ENCODE measurements at regions not wholly inside any gene's neighbourhood (a gene's known extent, or its start where the extent isn't known, plus 50 kb on each side); places are given as distances from the start of the nearest gene placed in this dataset.

- no peak for DNase-seq (ENCODE audit: low spot score)
These were observed 163.5 kb upstream of the LYZL2 start for GRCh38 chr10:30793093-30793492.

GRCh38 chr10:30792025-30792424, 162.5 kb upstream of the LYZL2 start:
- DNase-seq (ENCODE audit: low spot score): no peak

DNA sequence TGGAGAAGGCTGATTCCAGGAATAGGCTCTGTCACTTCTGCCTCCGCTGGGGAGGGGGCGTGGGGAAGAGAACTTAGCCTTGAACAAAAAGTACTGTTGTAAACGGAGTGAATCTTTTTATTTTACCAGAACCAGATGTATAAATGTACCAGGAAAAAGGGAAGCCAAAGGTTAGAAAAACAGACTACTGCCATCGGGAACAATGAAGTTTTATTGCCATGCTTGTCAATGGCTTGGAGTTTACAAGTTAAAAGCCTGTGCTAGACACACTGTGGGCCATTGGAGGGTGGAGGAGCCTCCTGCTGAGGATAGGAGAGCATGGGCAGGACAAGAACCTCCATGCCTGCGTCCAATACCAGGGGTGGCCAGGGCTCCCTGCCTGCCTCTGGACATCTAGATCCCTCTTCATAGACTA, 161.7 kb upstream of the LYZL2 start:
- no peak for DNase-seq (ENCODE audit: low spot score)

DNA sequence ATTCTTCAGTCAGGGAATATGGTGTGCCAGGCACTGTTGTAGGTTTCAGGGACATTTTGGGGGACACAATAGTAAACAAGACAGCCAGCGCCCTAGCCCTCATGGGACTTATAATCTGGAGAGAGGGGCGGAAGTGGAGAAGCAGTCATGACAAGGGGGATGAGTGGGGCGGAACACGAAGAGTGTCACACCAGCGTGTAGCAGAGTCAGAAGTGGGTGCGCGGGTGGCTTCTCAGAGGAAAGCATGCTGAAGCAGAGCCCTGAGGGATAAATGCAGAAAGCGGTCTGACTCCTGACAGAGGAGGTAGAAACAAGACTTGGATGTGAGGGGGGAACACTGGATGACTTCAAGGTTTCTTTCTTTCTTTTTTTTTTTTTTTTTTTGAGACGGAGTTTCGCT, 160.3 kb upstream of the LYZL2 start:
- no peak for DNase-seq (ENCODE audit: low spot score)

- DNase-seq (ENCODE audit: low spot score): no peak
These were observed 158.8 kb upstream of the LYZL2 start for GRCh38 chr10:30788307-30788706.

- DNase-seq (ENCODE audit: low spot score): no peak
These were observed 157.4 kb upstream of the LYZL2 start for GRCh38 chr10:30786906-30787305.

GRCh38 chr10:30786131-30786530, 156.6 kb upstream of the LYZL2 start:
- DNase-seq (ENCODE audit: low spot score): no peak

DNA sequence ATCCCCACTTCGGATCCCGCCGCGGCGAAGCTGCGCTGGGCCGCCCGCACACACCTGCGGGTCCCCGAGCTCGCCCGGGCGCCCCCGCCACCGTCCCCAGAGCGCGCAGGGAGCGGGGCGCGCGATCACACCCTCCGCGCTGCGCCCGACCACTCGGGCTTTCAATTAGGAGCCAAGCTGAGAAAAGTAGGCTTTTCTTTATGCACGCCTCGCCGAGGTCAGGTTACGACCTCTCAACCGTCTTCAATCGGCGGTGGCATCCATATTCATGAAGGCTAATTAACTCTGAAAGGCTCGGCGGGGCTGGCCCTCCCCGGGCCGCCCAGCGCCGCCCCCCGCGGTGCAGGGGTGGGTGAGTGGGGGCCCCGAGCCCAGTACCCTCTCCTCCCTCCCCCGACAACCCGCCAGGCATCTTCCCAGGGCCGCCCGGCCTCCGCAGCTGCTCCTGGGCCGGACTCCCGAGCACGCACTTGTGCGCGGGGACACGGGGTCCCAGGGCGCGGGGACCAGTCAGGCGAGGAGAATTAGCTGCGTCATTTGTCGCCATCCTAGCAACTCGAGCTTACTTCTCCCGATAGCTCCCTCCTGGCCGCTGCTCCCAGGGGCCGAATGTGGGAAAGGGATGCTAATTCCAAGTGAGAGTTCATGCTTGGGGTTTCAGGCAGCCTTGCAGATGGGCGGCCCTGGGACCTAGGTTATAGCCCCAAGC, 155.5 kb upstream of the LYZL2 start:
- DNase-seq (ENCODE audit: low spot score): peak; percentile 48

GRCh38 chr10:30784524-30784896, 155.0 kb upstream of the LYZL2 start:
- no peak for DNase-seq (ENCODE audit: low spot score)

DNA sequence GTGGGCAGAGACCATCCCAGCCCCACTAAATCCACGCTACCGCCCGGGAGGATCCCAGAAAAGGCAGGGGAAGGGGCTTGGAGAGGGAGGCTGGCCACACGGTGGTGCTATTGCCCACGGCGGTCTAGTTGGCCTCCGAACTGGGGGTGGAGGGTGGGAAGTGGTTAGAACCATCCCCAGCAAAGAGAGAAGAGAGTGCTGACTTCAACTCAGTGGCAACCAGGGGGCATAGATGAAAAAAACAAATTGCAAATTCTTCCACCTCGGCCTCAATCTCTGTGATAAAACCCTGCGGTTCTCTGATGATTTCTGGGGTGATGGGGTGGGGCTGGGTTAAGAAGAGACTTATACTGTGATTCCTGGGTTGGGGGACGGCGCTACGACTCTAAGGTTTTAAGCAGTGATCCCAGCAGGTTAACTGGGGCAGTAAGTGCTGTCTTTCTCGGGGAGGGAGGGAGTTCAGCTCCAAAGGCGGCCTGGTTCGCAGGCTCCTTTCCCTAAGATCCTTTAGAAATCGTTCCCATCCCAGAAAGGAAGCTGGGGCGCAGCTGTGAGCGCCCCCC, 154.5 kb upstream of the LYZL2 start:
- DNase-seq (ENCODE audit: low spot score): peak; percentile 98

DNA sequence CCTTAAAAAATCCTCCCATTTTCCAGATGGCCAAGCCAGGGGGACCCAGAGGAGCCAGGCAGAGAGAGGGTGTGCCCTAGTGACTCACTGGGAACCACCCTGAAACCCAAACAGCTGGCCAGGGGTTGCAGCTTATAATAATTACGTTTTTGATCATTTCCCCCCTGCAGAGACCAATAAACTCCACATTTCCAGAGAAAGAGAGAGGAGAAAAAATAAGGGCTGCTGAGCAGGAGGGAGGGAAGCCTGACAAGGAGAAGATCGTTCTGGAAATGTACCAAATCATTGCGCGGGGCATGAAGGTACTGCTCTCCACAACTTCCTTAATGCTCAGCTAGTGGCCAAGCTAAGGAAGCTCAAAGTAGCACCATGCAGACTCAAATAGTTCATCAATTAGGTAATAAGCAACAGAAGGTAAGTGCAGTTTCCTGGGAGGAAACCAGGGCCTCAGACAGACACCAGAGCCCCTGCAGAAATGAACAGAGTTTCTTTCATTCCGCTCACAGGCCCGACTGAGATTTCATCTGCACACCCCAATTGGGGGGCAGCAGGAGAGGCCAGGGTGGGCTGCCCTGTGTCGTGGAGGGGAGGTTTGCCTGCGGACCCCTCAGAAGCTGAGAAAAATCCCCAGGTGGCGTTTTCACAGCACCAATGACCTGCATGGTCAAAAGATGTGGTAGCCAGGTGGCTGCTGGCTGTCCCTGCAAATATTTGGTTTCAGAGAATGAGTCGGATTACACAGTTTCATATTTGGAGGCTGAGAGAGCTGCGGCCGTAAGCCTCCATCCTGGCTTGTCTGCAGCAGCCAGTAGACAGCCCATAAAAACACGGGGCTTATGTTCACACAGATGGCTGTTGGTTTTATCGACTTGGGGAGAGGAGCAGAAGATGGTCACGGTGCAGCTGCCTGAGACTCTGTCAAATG, 153.2 kb upstream of the LYZL2 start:
- no peak for DNase-seq (ENCODE audit: low spot score)

DNA sequence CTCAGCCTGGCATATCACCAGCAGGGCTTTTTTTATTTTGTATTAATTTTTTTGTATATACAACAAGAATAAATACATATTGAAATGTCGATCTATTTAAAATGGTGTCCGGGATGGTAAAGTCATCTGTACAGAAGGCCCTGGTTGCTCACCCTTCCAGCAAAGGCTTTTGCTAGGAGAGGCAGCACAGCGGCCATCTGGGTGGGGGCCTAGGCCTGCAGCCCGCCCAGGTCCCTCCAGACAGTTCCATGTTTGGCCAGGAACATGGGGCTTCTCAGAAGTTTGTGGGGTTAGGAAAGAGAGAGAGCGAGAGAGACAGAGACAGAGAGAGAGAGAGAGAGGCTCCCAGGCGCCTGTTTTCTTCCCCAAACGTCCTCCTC, 152.6 kb upstream of the LYZL2 start:
- no peak for DNase-seq (ENCODE audit: low spot score)

- DNase-seq (ENCODE audit: low spot score): no peak
These were observed 152.1 kb upstream of the LYZL2 start for GRCh38 chr10:30781670-30782121.

- no peak for DNase-seq (ENCODE audit: low spot score)
These were observed 149.2 kb upstream of the LYZL2 start for GRCh38 chr10:30778769-30779168.

GRCh38 chr10:30775779-30776591, 146.4 kb upstream of the LYZL2 start:
- no peak for DNase-seq (ENCODE audit: low spot score)

- no peak for DNase-seq (ENCODE audit: low spot score)
These were observed 144.7 kb upstream of the LYZL2 start for GRCh38 chr10:30774261-30774660.

DNA sequence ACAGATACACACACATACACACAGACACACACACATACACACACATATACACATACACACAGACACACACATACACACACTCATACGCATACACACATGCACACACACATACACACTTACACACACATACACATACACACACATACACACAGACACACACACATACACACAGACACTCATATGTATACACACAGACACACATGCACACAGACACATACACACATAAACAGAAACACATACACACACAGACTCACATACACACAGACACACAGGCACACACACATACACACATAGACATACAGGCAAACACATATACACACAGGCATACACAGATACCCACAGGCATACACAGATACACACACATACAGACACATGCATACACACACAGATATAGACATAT, 143.9 kb upstream of the LYZL2 start:
- no peak for DNase-seq (ENCODE audit: low spot score)

DNA sequence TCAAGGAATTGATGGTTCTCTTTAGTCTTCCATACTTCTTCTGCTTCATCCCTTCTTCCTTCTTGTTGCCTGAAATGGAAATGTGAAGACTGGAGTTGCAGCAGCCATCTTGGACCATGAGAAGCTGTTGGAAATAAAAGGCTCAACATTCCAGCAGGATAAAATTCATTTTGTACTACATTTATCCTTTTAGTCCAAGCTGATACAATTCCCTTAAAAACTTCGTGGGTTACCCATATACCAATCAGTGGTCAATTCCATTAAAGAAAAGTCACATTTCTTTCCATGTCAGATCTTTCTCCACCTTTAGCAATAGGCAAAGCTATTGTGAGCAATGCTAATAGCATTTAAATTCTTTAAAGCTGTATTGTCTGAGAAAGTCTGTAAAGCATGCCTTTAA, 141.3 kb upstream of the LYZL2 start:
- DNase-seq (ENCODE audit: low spot score): no peak

- no peak for DNase-seq (ENCODE audit: low spot score)
These were observed 140.7 kb upstream of the LYZL2 start for GRCh38 chr10:30770229-30770628.

DNA sequence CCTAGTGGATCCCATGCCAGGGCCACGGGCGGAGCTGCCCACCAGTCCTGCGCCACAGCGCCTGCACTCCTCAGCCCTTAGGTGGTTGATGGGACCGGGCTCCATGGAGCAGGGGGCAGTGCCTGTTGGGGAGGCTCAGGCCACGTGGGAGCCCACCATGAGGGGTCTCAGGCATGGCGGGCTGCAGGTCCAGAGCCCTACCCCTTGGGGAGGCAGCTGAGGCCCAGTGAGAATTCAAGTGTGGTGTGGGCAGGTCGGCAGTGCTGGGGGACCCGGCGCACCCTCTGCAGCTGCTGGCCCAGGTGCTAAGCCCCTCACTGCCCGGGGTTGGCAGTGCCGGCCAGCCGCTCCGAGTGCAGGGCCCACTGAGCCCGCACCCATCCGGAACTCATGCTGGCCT, 139.8 kb upstream of the LYZL2 start:
- DNase-seq (ENCODE audit: low spot score): no peak

GRCh38 chr10:30765616-30766015, 136.1 kb upstream of the LYZL2 start:
- DNase-seq (ENCODE audit: low spot score): no peak

- DNase-seq (ENCODE audit: low spot score): no peak
These were observed 135.6 kb upstream of the LYZL2 start for GRCh38 chr10:30765022-30765615.

Measured in HuH-7 (cell line).